Breast epithelium (tissue), 4 donors: ENCODE measurements at regions not wholly inside any gene's neighbourhood (a gene's known extent, or its start where the extent isn't known, plus 50 kb on each side); places are given as distances from the start of the nearest gene placed in this dataset.

Experiments used
- DNase-seq, 2 donors: peaks; one replicate each; pipeline ENCODE4 v3.0.0-alpha.2; 2019; ENCODE audit warnings: low spot score in 2 of 2
- H3K27ac ChIP-seq, 2 donors: fragments of 200-600 bp; sonication (generic) in 1 of 2; one replicate each; pipeline ENCODE4 v1.5.1; 2016 to 2019; ENCODE audit warnings: mild to moderate bottlenecking in 1 of 2
- H3K27me3 ChIP-seq, 2 donors: fragments of 200-600 bp; sonication (generic) in 1 of 2; one replicate each; pipeline versions ENCODE4 v1.5.1 to v1.6.0; 2017 to 2019; ENCODE audit warnings: control low read depth in 1 of 2, mild to moderate bottlenecking in 1 of 2
- H3K36me3 ChIP-seq: fragments of 200-600 bp; one replicate; pipeline ENCODE4 v1.5.1; 2019
- H3K4me1 ChIP-seq, 2 donors: fragments of 200-600 bp; sonication (generic); one replicate each; pipeline ENCODE4 v1.5.1; 2016 to 2019; ENCODE audit warnings: control low read depth in 1 of 2
- H3K4me3 ChIP-seq, 3 donors: fragments of 200-600 bp; sonication (generic); 1 replicate in 2 of 3; 2 replicates in 1 of 3; pipeline ENCODE4 v1.5.1; 2016 to 2019; ENCODE audit warnings: mild to moderate bottlenecking in 3 of 3, moderate library complexity in 2 of 3
- H3K9me3 ChIP-seq, 2 donors: fragments of 200-600 bp; sonication (generic) in 1 of 2; one replicate each; pipeline ENCODE4 v1.5.1; 2016 to 2019; ENCODE audit warnings: control low read depth in 1 of 2
- CTCF ChIP-seq, 3 donors: fragments of 450-650 bp; IDR thresholded peaks; one replicate each; pipeline ENCODE4 v1.5.1; 2016 to 2017; ENCODE audit warnings: antibody characterized with exemption in 3 of 3, mild to moderate bottlenecking in 3 of 3, moderate library complexity in 3 of 3
- POLR2A ChIP-seq: fragments of 450-650 bp; IDR thresholded peaks from one replicate; pipeline ENCODE4 v1.6.1; 2016; ENCODE audit warnings: antibody characterized with exemption, mild to moderate bottlenecking, moderate library complexity
- POLR2AphosphoS5 ChIP-seq, 3 donors: sonication (generic); formaldehyde crosslinking; IDR thresholded peaks; one replicate each; pipeline ENCODE4 v1.6.1; 2017; ENCODE audit warnings: antibody characterized with exemption in 3 of 3
- intact Hi-C: fragments of 100-400 bp; cut with DNase I; formaldehyde crosslinking; loops from one replicate; pipeline ENCODE4 v1.15.1; 2023; ENCODE audit warnings: low total_unique reads

- intact Hi-C loops = no loop called here
- Histone ChIP-seq H3K4me3 (no peak overlapping the region), H3K36me3 (no peaks in the 10 kb centered on the region), H3K4me1 (no peaks in the 10 kb centered on the region), H3K27ac (no peak overlapping the region), H3K27me3 (no peaks in the 10 kb centered on the region), H3K9me3 (peaks cover 0 to 14% of the 10 kb centered on the region in 2 donors)
- no peak for DNase-seq
- TF ChIP-seq CTCF (IDR thresholded peaks at IDR 0.05) (no peak), POLR2AphosphoS5 (IDR thresholded peaks at IDR 0.05) (no peak), POLR2A (no peak)
Observed at GRCh38 chr3:157713101-157713500, 209.9 kb upstream of the VEPH1 start.

- no peak for TF ChIP-seq POLR2AphosphoS5 (IDR thresholded peaks at IDR 0.05)
- TF ChIP-seq CTCF (IDR thresholded peaks at IDR 0.05) = no peak
- no peak for TF ChIP-seq POLR2A
- intact Hi-C loops = no loop called here
- Histone ChIP-seq H3K36me3 (no peaks in the 10 kb centered on the region), H3K9me3 (peaks cover 0 to 10% of the 10 kb centered on the region in 2 donors), H3K4me3 (no peak overlapping the region), H3K4me1 (no peaks in the 10 kb centered on the region), H3K27ac (no peak overlapping the region), H3K27me3 (no peaks in the 10 kb centered on the region)
- no peak for DNase-seq
Observed at GRCh38 chr3:157705258-157705657, 202.0 kb upstream of the VEPH1 start.

GRCh38 chr3:157700405-157700804 lies 197.2 kb upstream of the VEPH1 start:
- Histone ChIP-seq H3K36me3 (no peaks in the 10 kb centered on the region), H3K4me3 (no peak overlapping the region), H3K9me3 (peaks cover 0 to 10% of the 10 kb centered on the region in 2 donors), H3K27me3 (no peaks in the 10 kb centered on the region), H3K4me1 (no peaks in the 10 kb centered on the region), H3K27ac (no peak overlapping the region)
- no peak for DNase-seq
- no peak for TF ChIP-seq POLR2A
- TF ChIP-seq POLR2AphosphoS5 (IDR thresholded peaks at IDR 0.05) = no peak
- no peak for TF ChIP-seq CTCF (IDR thresholded peaks at IDR 0.05)
- intact Hi-C loops = no loop called here

DNA sequence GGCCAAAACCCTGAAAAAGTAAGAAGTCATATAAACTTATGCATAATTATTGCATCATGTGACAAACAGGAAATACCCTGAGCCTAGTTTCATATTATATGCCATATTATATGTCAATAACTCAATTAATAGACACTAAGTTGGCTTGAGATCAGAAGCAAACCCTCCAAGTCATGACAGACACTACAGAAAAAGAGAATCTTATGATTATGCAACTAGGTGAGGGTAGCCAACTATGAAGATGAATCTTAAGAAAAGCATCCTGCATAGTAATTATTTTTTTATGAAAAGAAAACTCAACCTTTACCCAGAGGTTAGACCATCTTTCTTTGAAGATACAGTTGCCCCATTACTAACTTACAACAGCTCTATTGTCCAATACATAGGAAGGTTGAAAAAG lies 192.4 kb upstream of the VEPH1 start:
- Histone ChIP-seq H3K9me3 (no peaks in the 10 kb centered on the region), H3K4me3 (no peak overlapping the region), H3K36me3 (no peaks in the 10 kb centered on the region), H3K27me3 (no peaks in the 10 kb centered on the region), H3K27ac (no peak overlapping the region), H3K4me1 (no peaks in the 10 kb centered on the region)
- no peak for DNase-seq
- intact Hi-C loops = no loop called here
- TF ChIP-seq CTCF (IDR thresholded peaks at IDR 0.05) (no peak), POLR2AphosphoS5 (IDR thresholded peaks at IDR 0.05) (no peak), POLR2A (no peak)

DNA sequence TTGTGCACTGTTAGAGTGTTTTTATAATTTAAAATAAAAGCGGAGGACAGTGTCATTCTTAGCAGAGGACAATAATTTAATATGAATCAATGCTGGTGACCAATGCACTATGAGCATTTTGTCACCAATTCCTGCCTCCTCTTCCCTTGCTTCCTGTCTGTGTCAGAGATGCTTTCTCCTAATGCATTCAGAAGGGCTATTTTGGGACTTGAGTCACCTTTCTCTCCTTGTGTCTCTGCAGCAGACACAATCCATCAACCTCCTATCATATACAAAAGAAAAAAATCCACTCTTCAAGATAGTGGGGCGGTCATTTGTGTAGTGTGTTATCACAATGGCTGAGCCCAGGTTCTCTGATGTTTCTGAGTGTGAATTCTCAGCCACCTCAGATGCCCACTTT lies 191.9 kb upstream of the VEPH1 start:
- no peak for DNase-seq
- intact Hi-C loops = no loop called here
- Histone ChIP-seq H3K27me3 (no peaks in the 10 kb centered on the region), H3K4me1 (no peaks in the 10 kb centered on the region), H3K4me3 (no peak overlapping the region), H3K27ac (no peak overlapping the region), H3K36me3 (no peaks in the 10 kb centered on the region), H3K9me3 (peaks cover 0 to 2% of the 10 kb centered on the region in 2 donors)
- TF ChIP-seq CTCF (IDR thresholded peaks at IDR 0.05) = no peak
- no peak for TF ChIP-seq POLR2A
- TF ChIP-seq POLR2AphosphoS5 (IDR thresholded peaks at IDR 0.05) = no peak
